Stimulated activated CD8-positive, alpha-beta memory T cell treated with anti-CD3 and anti-CD28 coated beads, Interleukin-15, amount 100 ng/mL, for 24 hours (primary cell): ENCODE measurements at regions not wholly inside any gene's neighbourhood (a gene's known extent, or its start where the extent isn't known, plus 50 kb on each side); places are given as distances from the start of the nearest gene placed in this dataset.
"Not testable (repeated sequence)": the region's sequence is repeated elsewhere in the genome, so short reads cannot be mapped to it uniquely, and the experiment has no call there.

Source experiments
- DNase-seq: peaks from one replicate; pipeline ENCODE4 v3.0.0-alpha.2; 2020; ENCODE audit warnings: low read depth

GRCh38 chr1:67530071-67530470 lies 99.9 kb upstream of the SERBP1 start:
- no peak for DNase-seq

GRCh38 chr1:67532452-67533216 lies 102.4 kb upstream of the SERBP1 start:
- no peak for DNase-seq

- no peak for DNase-seq
Measured at GRCh38 chr1:67534627-67535065, 104.4 kb upstream of the SERBP1 start.

- DNase-seq: no peak
Measured at GRCh38 chr1:67535474-67535873, 105.3 kb upstream of the SERBP1 start.

GRCh38 chr1:67536957-67537666 lies 106.9 kb upstream of the SERBP1 start:
- DNase-seq: no peak

GRCh38 chr1:67537667-67538018 lies 107.4 kb upstream of the SERBP1 start:
- no peak for DNase-seq

GRCh38 chr1:67540025-67540732 lies 110.0 kb upstream of the SERBP1 start:
- no peak for DNase-seq

- no peak for DNase-seq
Measured at GRCh38 chr1:67540733-67541125, 110.5 kb upstream of the SERBP1 start.

- DNase-seq: no peak
Measured at GRCh38 chr1:67542747-67543146, 112.5 kb upstream of the SERBP1 start.

GRCh38 chr1:67544921-67545320 lies 114.7 kb upstream of the SERBP1 start:
- no peak for DNase-seq

- no peak for DNase-seq
Measured at GRCh38 chr1:67545364-67545763, 115.2 kb upstream of the SERBP1 start.

GRCh38 chr1:67551375-67551774 lies 121.2 kb upstream of the SERBP1 start:
- no peak for DNase-seq

- no peak for DNase-seq
Measured at GRCh38 chr1:67552336-67552759, 122.1 kb upstream of the SERBP1 start.

- not testable (repeated sequence) for DNase-seq
Measured at GRCh38 chr1:67554204-67554603, 124.0 kb upstream of the SERBP1 start.

- no peak for DNase-seq
Measured at GRCh38 chr1:67555461-67556296, 125.5 kb upstream of the SERBP1 start.

- DNase-seq: no peak
Measured at GRCh38 chr1:67556297-67556900, 126.2 kb upstream of the SERBP1 start.

- DNase-seq: no peak
Measured at GRCh38 chr1:67557696-67558448, 127.1 kb upstream of the GADD45A start.

GRCh38 chr1:67558449-67559193 lies 126.4 kb upstream of the GADD45A start:
- no peak for DNase-seq

GRCh38 chr1:67559222-67559700 lies 125.7 kb upstream of the GADD45A start:
- DNase-seq: no peak
